ENCODE measurements at regions not wholly inside any gene's neighbourhood (a gene's known extent, or its start where the extent isn't known, plus 50 kb on each side); places are given as distances from the start of the nearest gene placed in this dataset.
"Not testable (repeated sequence)": the region's sequence is repeated elsewhere in the genome, so short reads cannot be mapped to it uniquely, and the experiment has no call there.

- TF ChIP-seq CTCF (IDR thresholded peaks at IDR 0.05); ESRRA (CRISPR knock-in tag; IDR thresholded peaks at IDR 0.05; ENCODE audit: borderline replicate concordance); HMGXB4 (CRISPR knock-in tag; IDR thresholded peaks at IDR 0.05); CBFB (CRISPR knock-in tag; IDR thresholded peaks at IDR 0.05; ENCODE audit: low read depth); MXD4 (CRISPR knock-in tag; IDR thresholded peaks at IDR 0.05; ENCODE audit: borderline replicate concordance); MLX (CRISPR knock-in tag; IDR thresholded peaks at IDR 0.05); IRF1 (CRISPR knock-in tag; IDR thresholded peaks at IDR 0.05); ZNF512 (CRISPR knock-in tag; IDR thresholded peaks at IDR 0.05; ENCODE audit: borderline replicate concordance); ZBTB21 (CRISPR knock-in tag; IDR thresholded peaks at IDR 0.05; ENCODE audit: borderline replicate concordance); NR3C1 (CRISPR knock-in tag; conservative IDR thresholded peaks at IDR 0.05; ENCODE audit: low read depth); CREM (CRISPR knock-in tag; IDR thresholded peaks at IDR 0.05): not testable (repeated sequence)
These were observed 234.6 kb upstream of the RASGRP1 start for GRCh38 chr15:38799202-38799601.
